ENCODE measurements at regions not wholly inside any gene's neighbourhood (a gene's known extent, or its start where the extent isn't known, plus 50 kb on each side); places are given as distances from the start of the nearest gene placed in this dataset.

- peaks cover 65 to 74% of the 10 kb centered on the region in 2 donors for H3K4me1 ChIP-seq
- peak in 1 of 2 donors; percentile 5 for TF ChIP-seq POLR2A (IDR thresholded peaks at IDR 0.05)
- TF ChIP-seq, protein P1, sequence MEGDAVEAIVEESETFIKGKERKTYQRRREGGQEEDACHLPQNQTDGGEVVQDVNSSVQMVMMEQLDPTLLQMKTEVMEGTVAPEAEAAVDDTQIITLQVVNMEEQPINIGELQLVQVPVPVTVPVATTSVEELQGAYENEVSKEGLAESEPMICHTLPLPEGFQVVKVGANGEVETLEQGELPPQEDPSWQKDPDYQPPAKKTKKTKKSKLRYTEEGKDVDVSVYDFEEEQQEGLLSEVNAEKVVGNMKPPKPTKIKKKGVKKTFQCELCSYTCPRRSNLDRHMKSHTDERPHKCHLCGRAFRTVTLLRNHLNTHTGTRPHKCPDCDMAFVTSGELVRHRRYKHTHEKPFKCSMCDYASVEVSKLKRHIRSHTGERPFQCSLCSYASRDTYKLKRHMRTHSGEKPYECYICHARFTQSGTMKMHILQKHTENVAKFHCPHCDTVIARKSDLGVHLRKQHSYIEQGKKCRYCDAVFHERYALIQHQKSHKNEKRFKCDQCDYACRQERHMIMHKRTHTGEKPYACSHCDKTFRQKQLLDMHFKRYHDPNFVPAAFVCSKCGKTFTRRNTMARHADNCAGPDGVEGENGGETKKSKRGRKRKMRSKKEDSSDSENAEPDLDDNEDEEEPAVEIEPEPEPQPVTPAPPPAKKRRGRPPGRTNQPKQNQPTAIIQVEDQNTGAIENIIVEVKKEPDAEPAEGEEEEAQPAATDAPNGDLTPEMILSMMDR (IDR thresholded peaks at IDR 0.05 in 4 of 5, conservative IDR thresholded peaks at IDR 0.05 in 1 of 5), result no peak
- ATAC-seq, result peak; percentile 16 to 54
Observed at GRCh38 chr1:234544087-234544579, 65.2 kb upstream of the TARBP1 start.

GRCh38 chr1:234543442-234544086, 64.6 kb upstream of the TARBP1 start:
- Histone ChIP-seq H3K27me3 (no peaks in the 10 kb centered on the region), H3K4me3 (no peak overlapping the region), H3K4me1 (peaks cover 71 to 80% of the 10 kb centered on the region in 2 donors), H3K36me3 (no peaks in the 10 kb centered on the region), H3K9me3 (no peaks in the 10 kb centered on the region), H3K27ac (peak overlapping the region; percentile 93 to 100 (median 98))
- DNase-seq (peak in 1 of 2 donors; percentile 69), ATAC-seq (peak; percentile 32 to 51)
- intact Hi-C loops (cut with DNase I; ENCODE audit: low total_unique reads) (loop anchor here (1.0 to 2.0 kb wide), 2 partner anchors 39 to 45 kb away; no protein-coding TSS in a partner anchor), in situ Hi-C loops (cut with MboI; ENCODE audit: low sequenced_read_pairs in 4 of 4) (no loop called here)
- TF ChIP-seq POLR2A (IDR thresholded peaks at IDR 0.05), result peak in 1 of 2 donors; percentile 28
- TF ChIP-seq, protein P1 (IDR thresholded peaks at IDR 0.05 in 4 of 5, conservative IDR thresholded peaks at IDR 0.05 in 1 of 5), result peak in 1 of 5 experiments; percentile 15

More at GRCh38 chr1:234544087-234544579, 65.2 kb upstream of the TARBP1 start:
- H3K4me3 ChIP-seq, result no peak overlapping the region
- peak; percentile 69 to 70 for DNase-seq
- in situ Hi-C loops (cut with MboI; ENCODE audit: low sequenced_read_pairs in 4 of 4), result no loop called here
- peak overlapping the region; percentile 93 to 100 (median 98) for H3K27ac ChIP-seq
- no peaks in the 10 kb centered on the region for H3K27me3 ChIP-seq
- H3K9me3 ChIP-seq, result no peaks in the 10 kb centered on the region
- intact Hi-C loops (cut with DNase I; ENCODE audit: low total_unique reads), result loop anchor here (1.0 to 2.0 kb wide), 2 partner anchors 38 to 45 kb away; no protein-coding TSS in a partner anchor
- H3K36me3 ChIP-seq, result no peaks in the 10 kb centered on the region

GRCh38 chr1:234542211-234542850, 63.4 kb upstream of the TARBP1 start:
- no peaks in the 10 kb centered on the region for H3K27me3 ChIP-seq
- H3K27ac ChIP-seq, result peak overlapping the region; percentile 93 to 100 (median 98)
- H3K4me1 ChIP-seq, result peaks cover 83 to 92% of the 10 kb centered on the region in 2 donors
- in situ Hi-C loops (cut with MboI; ENCODE audit: low sequenced_read_pairs in 4 of 4) (no loop called here), intact Hi-C loops (cut with DNase I; ENCODE audit: low total_unique reads) (no loop called here)
- no peaks in the 10 kb centered on the region for H3K36me3 ChIP-seq
- peak; percentile 22 to 34 for TF ChIP-seq POLR2A (IDR thresholded peaks at IDR 0.05)
- TF ChIP-seq, protein P1 (IDR thresholded peaks at IDR 0.05 in 4 of 5, conservative IDR thresholded peaks at IDR 0.05 in 1 of 5), result no peak
- no peaks in the 10 kb centered on the region for H3K9me3 ChIP-seq
- DNase-seq, result peak; percentile 79 to 90
- no peak overlapping the region for H3K4me3 ChIP-seq
- ATAC-seq, result peak; percentile 38 to 41

DNA sequence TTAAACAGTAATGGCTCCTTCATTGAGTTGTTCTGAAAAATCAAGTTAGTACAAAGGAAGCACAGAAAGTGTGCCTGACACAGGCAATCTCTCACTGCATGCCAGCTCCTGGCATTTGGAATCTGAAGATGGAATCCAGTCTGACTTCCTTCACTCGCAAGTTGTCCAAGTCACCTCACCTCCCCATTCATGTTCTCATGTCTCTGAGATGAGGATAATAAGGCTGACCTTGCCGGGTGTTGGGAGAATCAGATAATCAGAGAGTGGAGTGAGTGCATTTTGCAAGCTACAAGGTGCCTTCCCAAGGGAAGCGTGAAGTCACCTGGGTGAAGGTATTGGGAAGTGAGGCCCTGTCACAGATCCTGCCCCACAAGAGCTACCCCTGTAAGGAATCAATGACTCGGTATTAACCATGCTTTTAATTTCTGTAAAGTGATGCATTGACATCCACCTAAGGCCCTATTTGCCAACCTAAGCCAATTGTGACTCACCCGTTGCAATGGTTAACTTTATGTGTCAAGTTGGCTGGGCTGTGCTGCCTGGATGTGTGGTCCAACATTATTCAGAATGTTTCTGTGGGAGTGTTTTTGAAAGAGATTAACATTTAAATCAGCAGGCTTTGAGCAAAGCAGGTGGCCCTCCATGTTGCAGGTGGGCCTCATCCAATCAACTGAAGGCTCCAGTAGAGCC, 62.5 kb upstream of the TARBP1 start:
- Histone ChIP-seq H3K27ac (peak overlapping the region; percentile 93 to 100 (median 98)), H3K4me1 (peaks cover 92 to 99% of the 10 kb centered on the region in 2 donors), H3K9me3 (no peaks in the 10 kb centered on the region), H3K27me3 (no peaks in the 10 kb centered on the region), H3K36me3 (no peaks in the 10 kb centered on the region), H3K4me3 (no peak overlapping the region)
- in situ Hi-C loops (cut with MboI; ENCODE audit: low sequenced_read_pairs in 4 of 4) (no loop called here), intact Hi-C loops (cut with DNase I; ENCODE audit: low total_unique reads) (no loop called here)
- TF ChIP-seq, protein P1 (IDR thresholded peaks at IDR 0.05 in 4 of 5, conservative IDR thresholded peaks at IDR 0.05 in 1 of 5), result no peak
- TF ChIP-seq POLR2A (IDR thresholded peaks at IDR 0.05), result no peak
- ATAC-seq (no peak), DNase-seq (no peak)

Data from gastrocnemius medialis (tissue), 4 donors.